Neural cell (in vitro differentiated cells): ENCODE measurements at regions not wholly inside any gene's neighbourhood (a gene's known extent, or its start where the extent isn't known, plus 50 kb on each side); places are given as distances from the start of the nearest gene placed in this dataset.

ENCODE experiments used
- H2AFZ ChIP-seq: fragments of 200-600, 300-800 bp; sonication (generic), shearing (Covaris generic); 2 replicates; pipeline ENCODE4 v1.6.0; 2014; ENCODE audit warnings: low read depth, mild to moderate bottlenecking, antibody characterized with exemption, low read length, moderate library complexity
- H3F3A ChIP-seq: fragments of 200-600 bp; shearing (Covaris generic); 2 replicates; pipeline ENCODE4 v1.6.1; 2016; ENCODE audit warnings: mild to moderate bottlenecking, moderate library complexity, mixed read lengths, antibody characterized with exemption, low read length; ENCODE audit not compliant: insufficient read depth, poor library complexity, severe bottlenecking
- H3K27ac ChIP-seq: fragments of 200-600, 300-800 bp; sonication (generic), shearing (Covaris generic); 2 replicates; pipeline ENCODE4 v1.5.1; 2014; ENCODE audit warnings: mild to moderate bottlenecking, low read length, moderate library complexity
- H3K27me3 ChIP-seq: fragments of 300-800, 200-600 bp; sonication (generic), shearing (Covaris generic); 2 replicates; pipeline ENCODE4 v1.6.0; 2014; ENCODE audit warnings: mild to moderate bottlenecking, low read depth, low read length, moderate library complexity; ENCODE audit not compliant: insufficient read depth
- H3K36me3 ChIP-seq: fragments of 300-800, 200-600 bp; sonication (generic), shearing (Covaris generic); 2 replicates; pipeline ENCODE4 v1.5.1; 2014; ENCODE audit warnings: mild to moderate bottlenecking, antibody characterized with exemption, low read length, moderate library complexity; ENCODE audit not compliant: insufficient read depth
- H3K4me2 ChIP-seq: fragments of 300-800, 200-600 bp; sonication (generic), shearing (Covaris generic); 2 replicates; pipeline ENCODE4 v1.6.0; 2014; ENCODE audit warnings: mild to moderate bottlenecking, low read length
- H3K4me3 ChIP-seq: fragments of 300-800, 200-600 bp; sonication (generic), shearing (Covaris generic); 2 replicates; pipeline ENCODE4 v1.5.1; 2014; ENCODE audit warnings: mild to moderate bottlenecking, low read length, moderate library complexity
- H3K79me2 ChIP-seq: fragments of 200-600 bp; shearing (Covaris generic); replicated peaks from 2 replicates; pipeline ENCODE4 v1.6.0; 2014; ENCODE audit warnings: mild to moderate bottlenecking, low read length, moderate library complexity; ENCODE audit not compliant: insufficient read depth
- H3K9ac ChIP-seq: fragments of 300-800, 200-600 bp; sonication (generic), shearing (Covaris generic); 2 replicates; pipeline ENCODE4 v1.6.1; 2016; ENCODE audit warnings: mild to moderate bottlenecking, low read length, mixed read lengths
- H3K9me2 ChIP-seq: fragments of 200-600 bp; shearing (Covaris generic); 2 replicates; pipeline ENCODE4 v1.6.1; 2016; ENCODE audit warnings: mild to moderate bottlenecking, low read length, mixed read lengths; ENCODE audit not compliant: insufficient read depth
- H3K9me3 ChIP-seq: fragments of 200-600, 300-800 bp; sonication (generic), shearing (Covaris generic); 2 replicates; pipeline ENCODE4 v1.6.1; 2016; ENCODE audit warnings: mild to moderate bottlenecking, mixed run types, low read length, moderate library complexity, mixed read lengths
- H4K20me1 ChIP-seq: fragments of 200-600 bp; shearing (Covaris generic); 2 replicates; pipeline ENCODE4 v1.6.1; 2016; ENCODE audit warnings: mild to moderate bottlenecking, mixed run types; ENCODE audit not compliant: insufficient read depth
- EP300 ChIP-seq: fragments of 450-650 bp; conservative IDR thresholded peaks from 2 replicates; pipeline ENCODE4 v1.6.1; 2014; ENCODE audit warnings: antibody characterized with exemption, mild to moderate bottlenecking, moderate library complexity; ENCODE audit not compliant: poor library complexity, severe bottlenecking
- EZH2 ChIP-seq: fragments of 200-600, 300-800 bp; shearing (Covaris generic), sonication (generic); IDR thresholded peaks from 2 replicates; pipeline ENCODE4 v1.6.1; 2014; ENCODE audit warnings: antibody characterized with exemption, low read length, borderline replicate concordance, mild to moderate bottlenecking; ENCODE audit not compliant: insufficient read depth, poor library complexity, severe bottlenecking
- MXI1 ChIP-seq: fragments of 450-650 bp; conservative IDR thresholded peaks from 2 replicates; pipeline ENCODE4 v1.6.1; 2014; ENCODE audit warnings: antibody characterized with exemption, mild to moderate bottlenecking; ENCODE audit not compliant: poor library complexity, severe bottlenecking
- POLR2AphosphoS5 ChIP-seq: IDR thresholded peaks from 2 replicates; pipeline ENCODE4 v1.6.1; 2012
- RAD21 ChIP-seq: fragments of 450-650 bp; conservative IDR thresholded peaks from 2 replicates; pipeline ENCODE4 v1.6.1; 2014; ENCODE audit warnings: antibody characterized with exemption, mild to moderate bottlenecking, moderate library complexity
- SMC3 ChIP-seq: fragments of 450-650 bp; conservative IDR thresholded peaks from 2 replicates; pipeline ENCODE4 v1.6.1; 2014; ENCODE audit warnings: antibody characterized with exemption, mild to moderate bottlenecking, moderate library complexity; ENCODE audit not compliant: poor library complexity
- TAF1 ChIP-seq: IDR thresholded peaks from 2 replicates; pipeline ENCODE4 v1.6.1; 2012; ENCODE audit warnings: low read depth
- TF ChIP-seq, protein P1 (sequence below): fragments of 450-650 bp; IDR thresholded peaks from 2 replicates; pipeline ENCODE4 v1.5.1; 2014; ENCODE audit warnings: antibody characterized with exemption, mild to moderate bottlenecking, moderate library complexity; ENCODE audit not compliant: poor library complexity, severe bottlenecking
- TF ChIP-seq, protein P2 (sequence below): IDR thresholded peaks from 2 replicates; pipeline ENCODE4 v1.6.1; 2012; ENCODE audit warnings: borderline replicate concordance

DNA sequence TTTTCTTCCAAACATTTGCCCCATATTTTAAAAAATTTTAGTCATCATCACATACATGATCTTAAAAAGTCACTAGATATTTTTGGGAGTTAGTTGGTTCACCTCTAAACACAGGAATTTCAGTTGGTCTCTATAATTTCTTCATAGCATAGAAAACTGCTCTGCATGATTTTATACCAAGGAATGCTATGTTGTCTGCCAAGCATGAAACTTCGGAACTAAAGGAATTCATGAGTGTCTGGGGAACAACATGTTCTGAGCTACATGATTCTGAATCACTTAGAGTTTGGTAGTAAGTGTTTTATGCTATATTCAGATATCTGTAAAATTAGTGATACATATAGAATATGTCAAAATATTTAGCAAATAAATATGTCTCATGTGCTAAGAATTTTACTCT, 957.8 kb downstream of the GATA3 start:
- no peak overlapping the region for H2AFZ ChIP-seq
- H3F3A ChIP-seq: no peaks in the 10 kb centered on the region
- H3K27ac ChIP-seq: no peak overlapping the region
- no peaks in the 10 kb centered on the region for H4K20me1 ChIP-seq
- no peaks in the 10 kb centered on the region for H3K79me2 ChIP-seq
- no peaks in the 10 kb centered on the region for H3K9me2 ChIP-seq
- H3K27me3 ChIP-seq: no peaks in the 10 kb centered on the region
- H3K9ac ChIP-seq: no peak overlapping the region
- H3K9me3 ChIP-seq: no peaks in the 10 kb centered on the region
- no peak for TF ChIP-seq RAD21
- no peak for TF ChIP-seq MXI1
- TF ChIP-seq, protein P1, sequence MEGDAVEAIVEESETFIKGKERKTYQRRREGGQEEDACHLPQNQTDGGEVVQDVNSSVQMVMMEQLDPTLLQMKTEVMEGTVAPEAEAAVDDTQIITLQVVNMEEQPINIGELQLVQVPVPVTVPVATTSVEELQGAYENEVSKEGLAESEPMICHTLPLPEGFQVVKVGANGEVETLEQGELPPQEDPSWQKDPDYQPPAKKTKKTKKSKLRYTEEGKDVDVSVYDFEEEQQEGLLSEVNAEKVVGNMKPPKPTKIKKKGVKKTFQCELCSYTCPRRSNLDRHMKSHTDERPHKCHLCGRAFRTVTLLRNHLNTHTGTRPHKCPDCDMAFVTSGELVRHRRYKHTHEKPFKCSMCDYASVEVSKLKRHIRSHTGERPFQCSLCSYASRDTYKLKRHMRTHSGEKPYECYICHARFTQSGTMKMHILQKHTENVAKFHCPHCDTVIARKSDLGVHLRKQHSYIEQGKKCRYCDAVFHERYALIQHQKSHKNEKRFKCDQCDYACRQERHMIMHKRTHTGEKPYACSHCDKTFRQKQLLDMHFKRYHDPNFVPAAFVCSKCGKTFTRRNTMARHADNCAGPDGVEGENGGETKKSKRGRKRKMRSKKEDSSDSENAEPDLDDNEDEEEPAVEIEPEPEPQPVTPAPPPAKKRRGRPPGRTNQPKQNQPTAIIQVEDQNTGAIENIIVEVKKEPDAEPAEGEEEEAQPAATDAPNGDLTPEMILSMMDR: no peak
- TF ChIP-seq TAF1: no peak
- no peak for TF ChIP-seq POLR2AphosphoS5
- TF ChIP-seq, protein P2, sequence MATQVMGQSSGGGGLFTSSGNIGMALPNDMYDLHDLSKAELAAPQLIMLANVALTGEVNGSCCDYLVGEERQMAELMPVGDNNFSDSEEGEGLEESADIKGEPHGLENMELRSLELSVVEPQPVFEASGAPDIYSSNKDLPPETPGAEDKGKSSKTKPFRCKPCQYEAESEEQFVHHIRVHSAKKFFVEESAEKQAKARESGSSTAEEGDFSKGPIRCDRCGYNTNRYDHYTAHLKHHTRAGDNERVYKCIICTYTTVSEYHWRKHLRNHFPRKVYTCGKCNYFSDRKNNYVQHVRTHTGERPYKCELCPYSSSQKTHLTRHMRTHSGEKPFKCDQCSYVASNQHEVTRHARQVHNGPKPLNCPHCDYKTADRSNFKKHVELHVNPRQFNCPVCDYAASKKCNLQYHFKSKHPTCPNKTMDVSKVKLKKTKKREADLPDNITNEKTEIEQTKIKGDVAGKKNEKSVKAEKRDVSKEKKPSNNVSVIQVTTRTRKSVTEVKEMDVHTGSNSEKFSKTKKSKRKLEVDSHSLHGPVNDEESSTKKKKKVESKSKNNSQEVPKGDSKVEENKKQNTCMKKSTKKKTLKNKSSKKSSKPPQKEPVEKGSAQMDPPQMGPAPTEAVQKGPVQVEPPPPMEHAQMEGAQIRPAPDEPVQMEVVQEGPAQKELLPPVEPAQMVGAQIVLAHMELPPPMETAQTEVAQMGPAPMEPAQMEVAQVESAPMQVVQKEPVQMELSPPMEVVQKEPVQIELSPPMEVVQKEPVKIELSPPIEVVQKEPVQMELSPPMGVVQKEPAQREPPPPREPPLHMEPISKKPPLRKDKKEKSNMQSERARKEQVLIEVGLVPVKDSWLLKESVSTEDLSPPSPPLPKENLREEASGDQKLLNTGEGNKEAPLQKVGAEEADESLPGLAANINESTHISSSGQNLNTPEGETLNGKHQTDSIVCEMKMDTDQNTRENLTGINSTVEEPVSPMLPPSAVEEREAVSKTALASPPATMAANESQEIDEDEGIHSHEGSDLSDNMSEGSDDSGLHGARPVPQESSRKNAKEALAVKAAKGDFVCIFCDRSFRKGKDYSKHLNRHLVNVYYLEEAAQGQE: no peak
- TF ChIP-seq EP300: no peak
- TF ChIP-seq SMC3: no peak
- TF ChIP-seq EZH2: no peak
- no peak overlapping the region for H3K4me2 ChIP-seq
- no peak overlapping the region for H3K4me3 ChIP-seq
- no peaks in the 10 kb centered on the region for H3K36me3 ChIP-seq

DNA sequence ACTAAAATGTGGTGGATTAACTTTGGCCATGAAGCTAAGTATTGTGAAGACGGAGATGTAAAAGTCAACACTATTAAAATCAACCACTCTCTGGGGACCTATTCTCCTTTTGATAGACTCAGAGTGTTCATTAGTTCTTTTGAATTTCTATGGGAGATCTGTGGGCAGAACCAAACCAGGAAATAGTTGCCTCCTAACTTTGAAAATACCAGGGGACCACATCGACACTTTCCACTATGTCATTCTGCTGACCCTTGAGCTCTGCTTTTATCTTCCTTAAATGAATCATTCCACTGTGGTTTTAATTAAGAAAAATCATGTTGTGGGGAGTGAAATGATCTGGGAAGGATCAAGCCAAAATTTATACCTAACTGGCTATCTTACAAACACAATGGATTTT, 960.5 kb downstream of the GATA3 start:
- H3K27me3 ChIP-seq: no peaks in the 10 kb centered on the region
- no peaks in the 10 kb centered on the region for H3K9me3 ChIP-seq
- H3K27ac ChIP-seq: no peak overlapping the region
- H3K79me2 ChIP-seq: no peaks in the 10 kb centered on the region
- no peak overlapping the region for H3K4me2 ChIP-seq
- no peak overlapping the region for H2AFZ ChIP-seq
- TF ChIP-seq, protein P1: no peak
- TF ChIP-seq MXI1 (no peak), RAD21 (no peak), EZH2 (no peak), EP300 (no peak), SMC3 (no peak), TAF1 (no peak), POLR2AphosphoS5 (no peak)
- TF ChIP-seq, protein P2: no peak
- no peaks in the 10 kb centered on the region for H3K36me3 ChIP-seq
- no peak overlapping the region for H3K9ac ChIP-seq
- H3F3A ChIP-seq: no peaks in the 10 kb centered on the region
- no peaks in the 10 kb centered on the region for H3K9me2 ChIP-seq
- no peaks in the 10 kb centered on the region for H4K20me1 ChIP-seq
- H3K4me3 ChIP-seq: no peak overlapping the region
